ENCODE measurements at regions not wholly inside any gene's neighbourhood (a gene's known extent, or its start where the extent isn't known, plus 50 kb on each side); places are given as distances from the start of the nearest gene placed in this dataset.

DNA sequence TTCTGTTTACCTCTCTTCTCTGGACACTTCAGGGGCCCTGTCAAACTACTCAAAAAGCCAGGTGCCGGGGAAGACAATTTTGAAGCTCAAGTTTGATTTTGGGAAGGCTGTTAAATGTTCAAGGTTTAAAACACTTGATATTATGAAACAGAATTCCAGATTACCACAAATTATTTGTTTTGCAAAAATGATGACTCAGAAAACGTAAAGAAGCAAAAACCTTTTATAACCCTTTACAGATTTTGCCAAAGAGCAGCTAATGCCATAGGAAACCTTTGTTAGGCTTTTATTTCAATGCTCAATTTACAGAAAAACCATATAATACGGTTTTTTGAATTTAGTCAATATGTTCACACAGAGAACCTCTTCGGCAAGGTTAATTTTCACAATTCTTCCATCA lies 593.4 kb upstream of the ZP4 start:
- TF ChIP-seq, protein P1, sequence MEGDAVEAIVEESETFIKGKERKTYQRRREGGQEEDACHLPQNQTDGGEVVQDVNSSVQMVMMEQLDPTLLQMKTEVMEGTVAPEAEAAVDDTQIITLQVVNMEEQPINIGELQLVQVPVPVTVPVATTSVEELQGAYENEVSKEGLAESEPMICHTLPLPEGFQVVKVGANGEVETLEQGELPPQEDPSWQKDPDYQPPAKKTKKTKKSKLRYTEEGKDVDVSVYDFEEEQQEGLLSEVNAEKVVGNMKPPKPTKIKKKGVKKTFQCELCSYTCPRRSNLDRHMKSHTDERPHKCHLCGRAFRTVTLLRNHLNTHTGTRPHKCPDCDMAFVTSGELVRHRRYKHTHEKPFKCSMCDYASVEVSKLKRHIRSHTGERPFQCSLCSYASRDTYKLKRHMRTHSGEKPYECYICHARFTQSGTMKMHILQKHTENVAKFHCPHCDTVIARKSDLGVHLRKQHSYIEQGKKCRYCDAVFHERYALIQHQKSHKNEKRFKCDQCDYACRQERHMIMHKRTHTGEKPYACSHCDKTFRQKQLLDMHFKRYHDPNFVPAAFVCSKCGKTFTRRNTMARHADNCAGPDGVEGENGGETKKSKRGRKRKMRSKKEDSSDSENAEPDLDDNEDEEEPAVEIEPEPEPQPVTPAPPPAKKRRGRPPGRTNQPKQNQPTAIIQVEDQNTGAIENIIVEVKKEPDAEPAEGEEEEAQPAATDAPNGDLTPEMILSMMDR (IDR thresholded peaks at IDR 0.05; ENCODE audit: low read length): no peak
- TF ChIP-seq EZH2 (optimal IDR thresholded peaks at IDR 0.05; ENCODE audit: low read depth, low read length) (no peak), EZH2phosphoT487 (IDR thresholded peaks at IDR 0.05; ENCODE audit: low read length) (no peak)

Measured in MM.1S (cell line).